ENCODE measurements at regions not wholly inside any gene's neighbourhood (a gene's known extent, or its start where the extent isn't known, plus 50 kb on each side); places are given as distances from the start of the nearest gene placed in this dataset.

DNA sequence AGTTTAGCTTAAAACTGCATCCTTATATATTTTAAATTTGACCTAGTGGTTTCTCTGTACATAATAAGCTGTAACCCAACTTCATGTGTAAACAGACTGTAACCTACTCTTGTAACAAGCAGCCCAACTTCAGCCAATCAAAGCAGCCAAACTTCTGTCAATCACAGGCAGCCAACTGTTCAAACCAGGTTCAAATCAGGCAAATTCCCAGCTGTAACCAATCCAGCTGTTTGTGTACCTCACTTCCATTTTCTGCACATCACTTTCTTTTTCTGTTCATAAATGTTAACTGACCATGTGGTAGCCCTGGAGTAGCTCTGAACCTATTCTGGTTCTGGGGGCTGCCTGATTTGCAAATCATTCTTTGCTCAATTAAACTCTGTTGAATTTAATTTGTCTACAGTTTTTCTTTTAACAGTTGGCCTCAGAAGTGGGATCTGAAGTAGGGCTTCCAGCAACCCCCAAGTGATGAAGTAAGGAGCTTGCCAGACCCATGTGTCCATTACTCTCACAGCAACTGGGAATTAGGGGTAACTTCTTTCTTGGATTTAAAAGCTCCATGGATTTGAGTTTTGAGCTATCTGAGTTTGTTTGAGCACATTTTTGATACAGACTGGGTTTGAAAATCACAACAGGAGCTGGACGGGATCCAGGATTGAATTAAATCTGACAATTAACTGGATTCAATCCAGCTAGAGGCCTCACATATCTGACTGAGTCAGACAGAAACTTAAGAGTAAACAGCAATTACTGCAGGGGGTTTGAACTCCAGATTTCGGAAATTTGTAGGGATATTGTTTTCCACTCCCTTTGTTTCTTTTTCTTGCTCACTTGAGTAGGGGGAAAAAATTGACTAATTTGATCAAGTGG is 1569.7 kb upstream of the SLC39A10 start:
- Mint-ChIP-seq H3K27me3 (ENCODE audit: unreplicated experiment) (peaks cover 2% of the 10 kb centered on the region), H3K9me3 (ENCODE audit: unreplicated experiment) (no peaks in the 10 kb centered on the region), H3K36me3 (ENCODE audit: unreplicated experiment) (no peaks in the 10 kb centered on the region), H3K4me3 (ENCODE audit: unreplicated experiment) (no peak overlapping the region), H3K4me1 (ENCODE audit: unreplicated experiment) (peaks cover 21% of the 10 kb centered on the region), H3K27ac (ENCODE audit: unreplicated experiment) (peak overlapping the region; percentile 50)
- no peak for TF ChIP-seq CTCF (IDR thresholded peaks at IDR 0.05)
- no peak for DNase-seq (ENCODE audit: extremely low spot score, unreplicated experiment)

DNA sequence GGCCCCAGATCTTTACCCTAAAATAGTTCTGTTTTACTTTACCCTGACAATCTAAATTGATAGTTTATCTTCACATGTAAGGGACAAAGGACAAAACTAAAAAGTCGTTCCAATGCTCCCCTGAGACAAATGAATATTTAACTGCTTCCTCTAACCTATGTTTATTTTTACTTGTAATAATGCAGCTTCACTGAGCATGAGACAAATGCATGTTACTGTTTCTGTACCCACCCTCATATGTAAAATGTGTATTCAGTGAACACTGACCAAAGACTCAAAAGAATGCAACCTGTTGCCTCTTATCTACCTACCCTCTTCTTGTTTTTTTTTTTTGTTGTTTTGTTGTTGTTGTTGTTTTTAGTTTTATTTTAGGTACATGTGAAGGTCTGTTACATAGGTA is 1570.9 kb upstream of the SLC39A10 start:
- no peak for TF ChIP-seq CTCF (IDR thresholded peaks at IDR 0.05)
- Mint-ChIP-seq H3K9me3 (ENCODE audit: unreplicated experiment) (no peaks in the 10 kb centered on the region), H3K4me3 (ENCODE audit: unreplicated experiment) (no peak overlapping the region)

DNA sequence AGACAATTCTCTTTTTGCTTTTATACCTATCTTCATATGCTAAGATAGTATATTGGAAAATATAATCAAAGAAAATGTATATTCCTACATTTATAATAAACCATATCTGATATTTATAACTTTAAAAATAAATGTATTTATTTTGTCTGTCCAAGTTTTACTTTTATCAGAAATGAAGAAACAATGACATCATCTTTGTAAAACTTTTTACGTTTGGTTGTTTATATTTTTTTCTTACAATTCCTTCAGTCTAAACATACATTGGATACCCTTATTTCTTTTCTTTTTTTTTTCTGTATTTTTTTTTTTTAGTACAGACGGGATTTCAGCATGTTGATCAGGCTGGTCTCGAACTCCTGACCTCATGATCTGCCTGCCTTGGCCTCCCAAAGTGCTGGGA is 1577.0 kb upstream of the SLC39A10 start:
- H3K27ac Mint-ChIP-seq (ENCODE audit: unreplicated experiment): no peak overlapping the region
- no peak for DNase-seq (ENCODE audit: extremely low spot score, unreplicated experiment)
- no peaks in the 10 kb centered on the region for H3K9me3 Mint-ChIP-seq (ENCODE audit: unreplicated experiment)
- H3K4me3 Mint-ChIP-seq (ENCODE audit: unreplicated experiment): no peak overlapping the region
- no peak for TF ChIP-seq CTCF (IDR thresholded peaks at IDR 0.05)
- H3K4me1 Mint-ChIP-seq (ENCODE audit: unreplicated experiment): no peaks in the 10 kb centered on the region
- no peaks in the 10 kb centered on the region for H3K36me3 Mint-ChIP-seq (ENCODE audit: unreplicated experiment)
- H3K27me3 Mint-ChIP-seq (ENCODE audit: unreplicated experiment): no peaks in the 10 kb centered on the region

More for the DNA sequence above, 1570.9 kb upstream of the SLC39A10 start:
- H3K27ac Mint-ChIP-seq (ENCODE audit: unreplicated experiment): no peak overlapping the region
- DNase-seq (ENCODE audit: extremely low spot score, unreplicated experiment): no peak
- peaks cover 21% of the 10 kb centered on the region for H3K4me1 Mint-ChIP-seq (ENCODE audit: unreplicated experiment)
- H3K27me3 Mint-ChIP-seq (ENCODE audit: unreplicated experiment): peaks cover 2% of the 10 kb centered on the region
- H3K36me3 Mint-ChIP-seq (ENCODE audit: unreplicated experiment): no peaks in the 10 kb centered on the region

DNA sequence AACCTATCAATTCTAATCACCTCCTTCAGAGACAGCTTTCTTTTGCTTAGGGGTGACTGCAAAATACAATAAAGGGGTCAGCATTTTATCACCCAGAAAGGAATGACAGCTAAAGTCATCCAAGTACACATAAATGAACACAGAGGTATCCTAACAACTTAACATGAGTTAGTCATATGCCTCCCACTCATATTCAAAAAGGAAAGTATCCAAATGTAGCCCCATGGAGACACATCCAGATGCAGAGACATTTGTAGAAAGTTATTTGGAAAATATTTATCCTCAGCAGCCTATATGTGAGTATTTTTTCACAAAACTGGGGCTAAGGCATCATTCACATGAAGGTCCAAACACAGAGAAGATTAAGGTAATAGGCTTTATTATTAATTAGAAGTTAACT is 1579.7 kb upstream of the SLC39A10 start:
- no peak for TF ChIP-seq CTCF (IDR thresholded peaks at IDR 0.05)
- H3K4me3 Mint-ChIP-seq (ENCODE audit: unreplicated experiment): no peak overlapping the region
- no peaks in the 10 kb centered on the region for H3K36me3 Mint-ChIP-seq (ENCODE audit: unreplicated experiment)
- H3K4me1 Mint-ChIP-seq (ENCODE audit: unreplicated experiment): no peaks in the 10 kb centered on the region
- no peak overlapping the region for H3K27ac Mint-ChIP-seq (ENCODE audit: unreplicated experiment)
- no peaks in the 10 kb centered on the region for H3K9me3 Mint-ChIP-seq (ENCODE audit: unreplicated experiment)
- DNase-seq (ENCODE audit: extremely low spot score, unreplicated experiment): no peak
- H3K27me3 Mint-ChIP-seq (ENCODE audit: unreplicated experiment): no peaks in the 10 kb centered on the region

GRCh38 chr2:194062401-194062800 is 1594.6 kb upstream of the SLC39A10 start:
- Mint-ChIP-seq H3K9me3 (ENCODE audit: unreplicated experiment) (no peaks in the 10 kb centered on the region), H3K36me3 (ENCODE audit: unreplicated experiment) (no peaks in the 10 kb centered on the region), H3K27ac (ENCODE audit: unreplicated experiment) (no peak overlapping the region), H3K4me1 (ENCODE audit: unreplicated experiment) (no peaks in the 10 kb centered on the region), H3K4me3 (ENCODE audit: unreplicated experiment) (no peak overlapping the region), H3K27me3 (ENCODE audit: unreplicated experiment) (no peaks in the 10 kb centered on the region)
- no peak for TF ChIP-seq CTCF (IDR thresholded peaks at IDR 0.05)
- DNase-seq (ENCODE audit: extremely low spot score, unreplicated experiment): no peak

All from osteocyte (in vitro differentiated cells).